ENCODE measurements at regions not wholly inside any gene's neighbourhood (a gene's known extent, or its start where the extent isn't known, plus 50 kb on each side); places are given as distances from the start of the nearest gene placed in this dataset.

- TF ChIP-seq CTCF (conservative IDR thresholded peaks at IDR 0.05; ENCODE audit: low read depth, low read length) (no peak), EZH2phosphoT487 (IDR thresholded peaks at IDR 0.05; ENCODE audit: borderline replicate concordance, low read length) (no peak), EZH2 (IDR thresholded peaks at IDR 0.05; ENCODE audit: low read length, unreplicated experiment) (no peak)
Measured at GRCh38 chr14:106578481-106578880, 1052.1 kb downstream of the TMEM121 start.
